Body of pancreas (tissue), 4 donors: ENCODE measurements at regions not wholly inside any gene's neighbourhood (a gene's known extent, or its start where the extent isn't known, plus 50 kb on each side); places are given as distances from the start of the nearest gene placed in this dataset.

Experiments
- POLR2A ChIP-seq, 3 donors: fragments of 450-650 bp; IDR thresholded peaks; one replicate each; pipeline ENCODE4 v1.6.1; 2016; ENCODE audit warnings: antibody characterized with exemption in 3 of 3, mild to moderate bottlenecking in 2 of 3
- TF ChIP-seq, protein P1 (sequence below), 7 experiments: fragments of 450-650 bp in 4 of 7; fragments of 200-600 bp in 3 of 7; sonication (generic) in 3 of 7; IDR thresholded peaks; one replicate each; pipeline ENCODE4 v1.5.1; 2016 to 2019; ENCODE audit warnings: antibody characterized with exemption in 7 of 7

DNA sequence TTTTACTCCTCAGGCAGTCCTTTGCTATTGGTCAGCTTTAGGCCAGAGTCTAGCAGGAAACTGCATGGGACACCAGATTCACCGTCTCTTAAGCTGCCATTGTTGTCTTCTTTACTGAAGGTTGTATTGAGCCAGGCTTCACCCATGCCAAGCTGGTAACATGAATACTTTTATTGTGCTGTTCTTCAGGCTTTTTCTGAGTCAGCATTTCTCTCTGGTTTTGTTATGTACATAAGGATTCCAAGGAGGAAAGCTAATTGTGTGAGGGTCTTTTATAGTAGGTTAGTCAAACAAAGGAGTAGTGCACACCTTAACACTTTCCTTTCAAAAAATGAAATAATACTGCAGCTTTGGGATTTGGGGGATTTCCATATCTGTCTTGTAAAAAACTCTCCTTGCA is 252.8 kb downstream of the JRKL start:
- TF ChIP-seq, protein P1, sequence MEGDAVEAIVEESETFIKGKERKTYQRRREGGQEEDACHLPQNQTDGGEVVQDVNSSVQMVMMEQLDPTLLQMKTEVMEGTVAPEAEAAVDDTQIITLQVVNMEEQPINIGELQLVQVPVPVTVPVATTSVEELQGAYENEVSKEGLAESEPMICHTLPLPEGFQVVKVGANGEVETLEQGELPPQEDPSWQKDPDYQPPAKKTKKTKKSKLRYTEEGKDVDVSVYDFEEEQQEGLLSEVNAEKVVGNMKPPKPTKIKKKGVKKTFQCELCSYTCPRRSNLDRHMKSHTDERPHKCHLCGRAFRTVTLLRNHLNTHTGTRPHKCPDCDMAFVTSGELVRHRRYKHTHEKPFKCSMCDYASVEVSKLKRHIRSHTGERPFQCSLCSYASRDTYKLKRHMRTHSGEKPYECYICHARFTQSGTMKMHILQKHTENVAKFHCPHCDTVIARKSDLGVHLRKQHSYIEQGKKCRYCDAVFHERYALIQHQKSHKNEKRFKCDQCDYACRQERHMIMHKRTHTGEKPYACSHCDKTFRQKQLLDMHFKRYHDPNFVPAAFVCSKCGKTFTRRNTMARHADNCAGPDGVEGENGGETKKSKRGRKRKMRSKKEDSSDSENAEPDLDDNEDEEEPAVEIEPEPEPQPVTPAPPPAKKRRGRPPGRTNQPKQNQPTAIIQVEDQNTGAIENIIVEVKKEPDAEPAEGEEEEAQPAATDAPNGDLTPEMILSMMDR (IDR thresholded peaks at IDR 0.05): no peak
- TF ChIP-seq POLR2A (IDR thresholded peaks at IDR 0.05): no peak
